ENCODE measurements at regions not wholly inside any gene's neighbourhood (a gene's known extent, or its start where the extent isn't known, plus 50 kb on each side); places are given as distances from the start of the nearest gene placed in this dataset.

- H3K36me3 Mint-ChIP-seq, result no peaks in the 10 kb centered on the region
- no peak for TF ChIP-seq EZH2 (IDR thresholded peaks at IDR 0.05)
- no peak for TF ChIP-seq CTCF (IDR thresholded peaks at IDR 0.05)
- no peak for TF ChIP-seq EZH2phosphoT487 (IDR thresholded peaks at IDR 0.05)
Measured at GRCh38 chr5:57718155-57718554, 235.5 kb upstream of the ACTBL2 start.

GRCh38 chr5:57717555-57717954 lies 234.9 kb upstream of the ACTBL2 start:
- Histone ChIP-seq H3K4me2 (no peak overlapping the region), H3K79me2 (ENCODE audit: low read depth) (no peaks in the 10 kb centered on the region), H3K36me3 (no peaks in the 10 kb centered on the region), H3K27ac (no peak overlapping the region), H4K20me1 (ENCODE audit: low read depth) (no peaks in the 10 kb centered on the region), H2AFZ (replicated peaks) (no peak overlapping the region), H3K27me3 (no peaks in the 10 kb centered on the region), H3F3A (ENCODE audit: low read depth) (no peaks in the 10 kb centered on the region), H3K4me3 (no peak overlapping the region), H3K4me1 (no peaks in the 10 kb centered on the region), H3K9me3 (ENCODE audit: low read depth) (no peaks in the 10 kb centered on the region), H3K9ac (no peak overlapping the region)
- Mint-ChIP-seq H3K4me1 (peaks cover 4% of the 10 kb centered on the region), H3K27ac (no peak overlapping the region), H3K36me3 (no peaks in the 10 kb centered on the region), H3K27me3 (ENCODE audit: insufficient read depth, low read depth) (no peaks in the 10 kb centered on the region), H3K4me3 (no peak overlapping the region), H3K9me3 (no peaks in the 10 kb centered on the region)
- TF ChIP-seq CTCF (IDR thresholded peaks at IDR 0.05) (no peak), EZH2phosphoT487 (IDR thresholded peaks at IDR 0.05) (no peak), EZH2 (IDR thresholded peaks at IDR 0.05) (no peak)
- DNase-seq (ENCODE audit: low spot score), result no peak

More at GRCh38 chr5:57718155-57718554, 235.5 kb upstream of the ACTBL2 start:
- H3K4me1 ChIP-seq, result no peaks in the 10 kb centered on the region
- no peaks in the 10 kb centered on the region for H3K79me2 ChIP-seq (ENCODE audit: low read depth)
- H4K20me1 ChIP-seq (ENCODE audit: low read depth), result no peaks in the 10 kb centered on the region
- no peak overlapping the region for H3K4me2 ChIP-seq
- Mint-ChIP-seq H3K9me3 (no peaks in the 10 kb centered on the region), H3K27ac (no peak overlapping the region), H3K4me3 (no peak overlapping the region), H3K27me3 (ENCODE audit: insufficient read depth, low read depth) (no peaks in the 10 kb centered on the region), H3K4me1 (peaks cover 4% of the 10 kb centered on the region)
- H3K9ac ChIP-seq, result no peak overlapping the region
- H3K27ac ChIP-seq, result no peak overlapping the region
- H3K9me3 ChIP-seq (ENCODE audit: low read depth), result no peaks in the 10 kb centered on the region
- no peak overlapping the region for H3K4me3 ChIP-seq
- H3K27me3 ChIP-seq, result no peaks in the 10 kb centered on the region
- no peaks in the 10 kb centered on the region for H3F3A ChIP-seq (ENCODE audit: low read depth)
- H3K36me3 ChIP-seq, result no peaks in the 10 kb centered on the region
- no peak overlapping the region for H2AFZ ChIP-seq (replicated peaks)
- no peak for DNase-seq (ENCODE audit: low spot score)

- H3K9me3 ChIP-seq (ENCODE audit: low read depth), result no peaks in the 10 kb centered on the region
- H3K4me1 ChIP-seq, result no peaks in the 10 kb centered on the region
- no peaks in the 10 kb centered on the region for H3K79me2 ChIP-seq (ENCODE audit: low read depth)
- H3K27ac ChIP-seq, result no peak overlapping the region
- Mint-ChIP-seq H3K27ac (no peak overlapping the region), H3K4me3 (no peak overlapping the region), H3K4me1 (peaks cover 4% of the 10 kb centered on the region), H3K9me3 (no peaks in the 10 kb centered on the region), H3K36me3 (no peaks in the 10 kb centered on the region), H3K27me3 (ENCODE audit: insufficient read depth, low read depth) (no peaks in the 10 kb centered on the region)
- H3K9ac ChIP-seq, result no peak overlapping the region
- H3K4me3 ChIP-seq, result no peak overlapping the region
- no peak for DNase-seq (ENCODE audit: low spot score)
- H2AFZ ChIP-seq (replicated peaks), result no peak overlapping the region
- H3K27me3 ChIP-seq, result no peaks in the 10 kb centered on the region
- H4K20me1 ChIP-seq (ENCODE audit: low read depth), result no peaks in the 10 kb centered on the region
- H3K36me3 ChIP-seq, result no peaks in the 10 kb centered on the region
- TF ChIP-seq EZH2 (IDR thresholded peaks at IDR 0.05), result no peak
- TF ChIP-seq EZH2phosphoT487 (IDR thresholded peaks at IDR 0.05), result no peak
- no peak for TF ChIP-seq CTCF (IDR thresholded peaks at IDR 0.05)
- H3K4me2 ChIP-seq, result no peak overlapping the region
- no peaks in the 10 kb centered on the region for H3F3A ChIP-seq (ENCODE audit: low read depth)
Measured at GRCh38 chr5:57716661-57717060, 234.1 kb upstream of the ACTBL2 start.
